Lower leg skin (tissue), 4 donors: ENCODE measurements at regions not wholly inside any gene's neighbourhood (a gene's known extent, or its start where the extent isn't known, plus 50 kb on each side); places are given as distances from the start of the nearest gene placed in this dataset.
"Not testable (repeated sequence)": the region's sequence is repeated elsewhere in the genome, so short reads cannot be mapped to it uniquely, and the experiment has no call there.

Source experiments
- DNase-seq, 2 donors: peaks; one replicate each; pipeline ENCODE4 v3.0.0-alpha.2; 2019; ENCODE audit warnings: low spot score in 2 of 2
- H3K4me3 ChIP-seq: fragments of 200-600 bp; sonication (generic); 2 replicates; pipeline ENCODE4 v1.5.1; 2017; ENCODE audit warnings: mild to moderate bottlenecking, low read depth; ENCODE audit not compliant: poor library complexity, severe bottlenecking
- CTCF ChIP-seq, 3 donors: fragments of 450-650 bp; IDR thresholded peaks; one replicate each; pipeline ENCODE4 v1.5.1; 2016; ENCODE audit warnings: antibody characterized with exemption in 3 of 3, mild to moderate bottlenecking in 3 of 3, moderate library complexity in 2 of 3
- POLR2A ChIP-seq, 2 donors: fragments of 450-650 bp; IDR thresholded peaks; one replicate each; pipeline ENCODE4 v1.6.1; 2016 to 2017; ENCODE audit warnings: antibody characterized with exemption in 2 of 2, mild to moderate bottlenecking in 1 of 2, moderate library complexity in 1 of 2
- WGBS, 2 donors: methylation state at CpG; one replicate each; pipeline ENCODE4 v1.1.5; 2018; 5-methylcytosine and 5-hydroxymethylcytosine counted together
- intact Hi-C: fragments of 100-400 bp; cut with DNase I; formaldehyde crosslinking; loops from one replicate; pipeline ENCODE4 v1.15.0; 2023; ENCODE audit warnings: low total_unique reads

- no peak for TF ChIP-seq CTCF (IDR thresholded peaks at IDR 0.05)
- no peak for TF ChIP-seq POLR2A (IDR thresholded peaks at IDR 0.05)
- no peak overlapping the region for H3K4me3 ChIP-seq
- intact Hi-C loops = no loop called here
- DNase-seq = no peak
These were observed 248.7 kb upstream of the C2CD4B start for GRCh38 chr15:62413786-62414185.

GRCh38 chr15:62415498-62415897 is 250.4 kb upstream of the C2CD4B start:
- no peak for DNase-seq
- WGBS, 2 donors = 84 to 91% methylated on average over 7 of the region's 7 CpGs
- TF ChIP-seq POLR2A (IDR thresholded peaks at IDR 0.05) (no peak), CTCF (IDR thresholded peaks at IDR 0.05) (no peak)
- intact Hi-C loops = no loop called here
- no peak overlapping the region for H3K4me3 ChIP-seq

DNA sequence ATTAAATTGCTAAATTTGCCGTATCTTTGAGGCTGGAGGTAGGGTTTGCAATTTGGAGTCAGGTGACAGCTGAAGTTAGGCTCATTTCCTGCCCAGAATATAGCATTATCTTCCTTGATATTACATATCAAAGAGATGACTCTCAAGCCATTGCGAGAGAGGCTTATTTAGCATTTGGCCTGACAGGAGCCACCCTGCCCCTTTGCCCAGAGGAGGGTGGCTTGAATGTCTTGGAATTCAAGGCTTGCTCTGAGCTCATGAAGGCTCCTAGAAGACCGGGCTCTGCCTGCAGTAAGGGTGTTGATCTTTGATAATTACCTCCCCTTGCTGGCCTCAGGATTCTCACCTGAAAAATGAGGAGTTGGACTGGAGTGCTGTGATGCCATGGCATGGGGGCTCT is 251.4 kb upstream of the C2CD4B start:
- intact Hi-C loops = no loop called here
- 90 to 93% methylated on average over 3 of the region's 3 CpGs for WGBS, 2 donors
- no peak overlapping the region for H3K4me3 ChIP-seq
- no peak for DNase-seq
- TF ChIP-seq POLR2A (IDR thresholded peaks at IDR 0.05) (no peak), CTCF (IDR thresholded peaks at IDR 0.05) (no peak)

DNA sequence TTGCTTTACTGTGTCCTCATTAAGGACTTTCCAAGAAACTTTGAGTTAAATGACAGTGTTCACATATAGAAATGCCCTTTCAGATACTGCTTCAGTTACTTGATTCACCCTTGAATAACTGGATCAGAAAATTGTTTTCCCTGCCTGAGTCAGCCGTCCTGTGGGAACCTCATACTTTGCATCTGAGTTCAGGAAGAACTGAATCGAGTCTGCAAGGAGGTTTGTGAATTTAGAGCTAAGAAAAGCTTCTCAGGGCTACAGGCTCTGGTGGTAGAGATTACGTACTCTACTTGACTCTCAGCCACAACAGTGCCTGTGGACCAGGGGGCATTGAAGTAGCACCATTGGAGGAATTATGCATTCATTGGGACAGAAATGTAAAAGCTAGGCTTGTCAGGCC is 252.4 kb upstream of the C2CD4B start:
- no peak for DNase-seq
- TF ChIP-seq CTCF (IDR thresholded peaks at IDR 0.05) = no peak
- TF ChIP-seq POLR2A (IDR thresholded peaks at IDR 0.05) = no peak
- intact Hi-C loops = no loop called here
- no peak overlapping the region for H3K4me3 ChIP-seq
- WGBS, 2 donors = 90 to 92% methylated on average over 3 of the region's 3 CpGs

DNA sequence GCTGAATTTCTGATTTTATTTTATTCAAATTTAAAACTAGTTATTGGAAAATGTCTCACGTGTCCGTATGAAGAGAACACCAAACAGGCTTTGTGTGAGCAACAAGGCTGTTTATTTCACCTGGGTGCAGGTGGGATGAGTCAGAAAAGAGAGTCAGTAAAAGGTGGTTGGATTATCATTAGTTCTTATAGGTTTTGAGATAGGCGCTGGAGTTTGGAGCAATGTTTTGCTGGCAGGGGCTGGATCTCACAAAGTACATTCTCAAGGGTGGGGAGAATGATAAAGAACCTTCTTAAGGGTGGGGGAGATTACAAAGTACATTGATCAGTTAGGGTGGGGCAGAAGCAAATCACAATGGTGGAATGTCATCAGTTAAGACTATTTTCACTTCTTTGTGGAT is 253.4 kb upstream of the C2CD4B start:
- intact Hi-C loops, DNase-seq: not testable (repeated sequence)
- WGBS, 2 donors = 93 to 95% methylated on average over 3 of the region's 3 CpGs

DNA sequence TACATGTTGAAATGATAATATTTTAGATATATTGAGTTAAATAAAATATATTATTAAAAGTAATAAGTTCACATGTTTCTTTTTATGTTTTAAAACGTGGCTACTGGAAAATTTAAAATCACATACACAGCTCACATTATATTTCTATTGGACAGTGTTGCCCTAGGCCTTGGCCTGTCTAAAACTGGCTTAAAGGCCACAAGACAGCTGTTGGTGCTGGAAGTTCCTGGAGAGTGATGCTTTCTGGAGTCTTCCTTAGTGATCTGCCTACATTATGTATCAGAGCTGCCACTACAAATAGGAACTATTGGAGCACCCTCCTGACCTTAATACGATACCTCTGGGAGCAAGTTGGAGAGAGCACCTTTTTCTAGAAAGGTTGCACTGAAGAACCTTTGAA is 254.1 kb upstream of the C2CD4B start:
- TF ChIP-seq POLR2A (IDR thresholded peaks at IDR 0.05) (no peak), CTCF (IDR thresholded peaks at IDR 0.05) (no peak)
- no peak for DNase-seq
- intact Hi-C loops = no loop called here
- 86 to 87% methylated on average over 2 of the region's 2 CpGs for WGBS, 2 donors
- no peak overlapping the region for H3K4me3 ChIP-seq

More for the DNA sequence above, 253.4 kb upstream of the C2CD4B start:
- not testable (repeated sequence) for H3K4me3 ChIP-seq

GRCh38 chr15:62420371-62420770 is 255.3 kb upstream of the C2CD4B start:
- intact Hi-C loops, H3K4me3 ChIP-seq, DNase-seq: not testable (repeated sequence)
- 95 to 98% methylated on average over 6 of the region's 6 CpGs for WGBS, 2 donors
